Activated naive CD4-positive, alpha-beta T cell (primary cell): ENCODE measurements at regions not wholly inside any gene's neighbourhood (a gene's known extent, or its start where the extent isn't known, plus 50 kb on each side); places are given as distances from the start of the nearest gene placed in this dataset.

ENCODE experiments used
- DNase-seq, 4 experiments: peaks; one replicate each; lab custom pipeline; 2025; lab: John Stamatoyannopoulos, UW

- DNase-seq, result no peak
Observed at GRCh38 chr5:30050056-30050815, 1143.2 kb upstream of the CDH6 start.

- DNase-seq, result no peak
Observed at GRCh38 chr5:30042677-30043076, 1150.8 kb upstream of the CDH6 start.

GRCh38 chr5:30041831-30042385, 1151.6 kb upstream of the CDH6 start:
- no peak for DNase-seq

GRCh38 chr5:30041291-30041690, 1152.2 kb upstream of the CDH6 start:
- DNase-seq, result no peak

- no peak for DNase-seq
Observed at GRCh38 chr5:30040488-30041118, 1152.9 kb upstream of the CDH6 start.

- no peak for DNase-seq
Observed at GRCh38 chr5:30039379-30039778, 1154.1 kb upstream of the CDH6 start.

- no peak for DNase-seq
Observed at GRCh38 chr5:30034870-30035269, 1158.6 kb upstream of the CDH6 start.

GRCh38 chr5:30030101-30030500, 1163.4 kb upstream of the CDH6 start:
- DNase-seq, result no peak

GRCh38 chr5:30001826-30002225, 1191.7 kb upstream of the CDH6 start:
- DNase-seq, result no peak

- no peak for DNase-seq
Observed at GRCh38 chr5:30000231-30000630, 1193.3 kb upstream of the CDH6 start.

GRCh38 chr5:29995154-29995553, 1198.3 kb upstream of the CDH6 start:
- no peak for DNase-seq

GRCh38 chr5:29994519-29994918, 1199.0 kb upstream of the CDH6 start:
- DNase-seq, result no peak

- DNase-seq, result no peak
Observed at GRCh38 chr5:29993286-29993685, 1200.2 kb upstream of the CDH6 start.

GRCh38 chr5:29992248-29992647, 1201.2 kb upstream of the CDH6 start:
- no peak for DNase-seq

- DNase-seq, result no peak
Observed at GRCh38 chr5:29990681-29991080, 1202.8 kb upstream of the CDH6 start.

GRCh38 chr5:29984156-29984540, 1209.3 kb upstream of the CDH6 start:
- no peak for DNase-seq

GRCh38 chr5:29983528-29984155, 1209.8 kb upstream of the CDH6 start:
- no peak for DNase-seq

GRCh38 chr5:29982457-29982856, 1211.0 kb upstream of the CDH6 start:
- no peak for DNase-seq

- DNase-seq, result no peak
Observed at GRCh38 chr5:29972597-29972996, 1220.9 kb upstream of the CDH6 start.

GRCh38 chr5:29963956-29964355, 1229.5 kb upstream of the CDH6 start:
- no peak for DNase-seq

- DNase-seq, result no peak
Observed at GRCh38 chr5:29960323-29960722, 1233.2 kb upstream of the CDH6 start.

GRCh38 chr5:29950416-29951145, 1242.9 kb upstream of the CDH6 start:
- no peak for DNase-seq
